ENCODE measurements at regions not wholly inside any gene's neighbourhood (a gene's known extent, or its start where the extent isn't known, plus 50 kb on each side); places are given as distances from the start of the nearest gene placed in this dataset.

DNA sequence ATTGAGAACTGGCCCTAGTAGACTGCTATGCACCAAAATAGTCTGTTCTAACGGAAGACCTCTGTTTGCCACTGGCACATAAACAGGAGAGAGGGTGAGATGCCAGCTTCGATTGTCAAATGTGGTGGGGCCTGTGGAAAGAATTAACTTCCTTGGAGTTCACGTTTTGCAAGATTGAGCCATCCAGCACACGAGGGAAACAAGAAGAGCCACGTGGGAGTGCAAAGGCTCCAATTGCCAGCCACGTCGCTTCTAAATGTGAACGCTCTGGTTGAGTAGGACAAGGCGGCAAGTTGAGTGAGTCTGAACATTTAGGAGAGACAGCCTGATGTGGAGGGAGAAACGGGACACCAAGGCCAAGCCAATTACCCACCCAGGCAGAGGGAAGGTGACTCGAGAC, 409.1 kb downstream of the FGF9 start:
- DNase-seq (ENCODE audit: low spot score), result no peak
- no peaks in the 10 kb centered on the region for H3K9me3 Mint-ChIP-seq
- H3K27me3 Mint-ChIP-seq (ENCODE audit: insufficient read depth, low read depth, poor library complexity), result peaks cover 9% of the 10 kb centered on the region
- peaks cover under 1% of the 10 kb centered on the region; the same call in 1 of the 2 replicates for H3K79me2 ChIP-seq (replicated peaks; ENCODE audit: insufficient read depth)
- H4K20me1 ChIP-seq (replicated peaks; ENCODE audit: insufficient read depth), result peaks cover 3% of the 10 kb centered on the region
- no peaks in the 10 kb centered on the region; the same call in 1 of the 2 replicates for H3K4me1 ChIP-seq (ENCODE audit: insufficient read depth)
- peaks cover 23% of the 10 kb centered on the region for H3K4me1 Mint-ChIP-seq
- no peak for ATAC-seq
- no peaks in the 10 kb centered on the region for H3K36me3 Mint-ChIP-seq (ENCODE audit: low read depth)
- TF ChIP-seq, protein P1, sequence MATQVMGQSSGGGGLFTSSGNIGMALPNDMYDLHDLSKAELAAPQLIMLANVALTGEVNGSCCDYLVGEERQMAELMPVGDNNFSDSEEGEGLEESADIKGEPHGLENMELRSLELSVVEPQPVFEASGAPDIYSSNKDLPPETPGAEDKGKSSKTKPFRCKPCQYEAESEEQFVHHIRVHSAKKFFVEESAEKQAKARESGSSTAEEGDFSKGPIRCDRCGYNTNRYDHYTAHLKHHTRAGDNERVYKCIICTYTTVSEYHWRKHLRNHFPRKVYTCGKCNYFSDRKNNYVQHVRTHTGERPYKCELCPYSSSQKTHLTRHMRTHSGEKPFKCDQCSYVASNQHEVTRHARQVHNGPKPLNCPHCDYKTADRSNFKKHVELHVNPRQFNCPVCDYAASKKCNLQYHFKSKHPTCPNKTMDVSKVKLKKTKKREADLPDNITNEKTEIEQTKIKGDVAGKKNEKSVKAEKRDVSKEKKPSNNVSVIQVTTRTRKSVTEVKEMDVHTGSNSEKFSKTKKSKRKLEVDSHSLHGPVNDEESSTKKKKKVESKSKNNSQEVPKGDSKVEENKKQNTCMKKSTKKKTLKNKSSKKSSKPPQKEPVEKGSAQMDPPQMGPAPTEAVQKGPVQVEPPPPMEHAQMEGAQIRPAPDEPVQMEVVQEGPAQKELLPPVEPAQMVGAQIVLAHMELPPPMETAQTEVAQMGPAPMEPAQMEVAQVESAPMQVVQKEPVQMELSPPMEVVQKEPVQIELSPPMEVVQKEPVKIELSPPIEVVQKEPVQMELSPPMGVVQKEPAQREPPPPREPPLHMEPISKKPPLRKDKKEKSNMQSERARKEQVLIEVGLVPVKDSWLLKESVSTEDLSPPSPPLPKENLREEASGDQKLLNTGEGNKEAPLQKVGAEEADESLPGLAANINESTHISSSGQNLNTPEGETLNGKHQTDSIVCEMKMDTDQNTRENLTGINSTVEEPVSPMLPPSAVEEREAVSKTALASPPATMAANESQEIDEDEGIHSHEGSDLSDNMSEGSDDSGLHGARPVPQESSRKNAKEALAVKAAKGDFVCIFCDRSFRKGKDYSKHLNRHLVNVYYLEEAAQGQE (IDR thresholded peaks at IDR 0.05; ENCODE audit: unreplicated experiment), result no peak
- TF ChIP-seq, protein P2, sequence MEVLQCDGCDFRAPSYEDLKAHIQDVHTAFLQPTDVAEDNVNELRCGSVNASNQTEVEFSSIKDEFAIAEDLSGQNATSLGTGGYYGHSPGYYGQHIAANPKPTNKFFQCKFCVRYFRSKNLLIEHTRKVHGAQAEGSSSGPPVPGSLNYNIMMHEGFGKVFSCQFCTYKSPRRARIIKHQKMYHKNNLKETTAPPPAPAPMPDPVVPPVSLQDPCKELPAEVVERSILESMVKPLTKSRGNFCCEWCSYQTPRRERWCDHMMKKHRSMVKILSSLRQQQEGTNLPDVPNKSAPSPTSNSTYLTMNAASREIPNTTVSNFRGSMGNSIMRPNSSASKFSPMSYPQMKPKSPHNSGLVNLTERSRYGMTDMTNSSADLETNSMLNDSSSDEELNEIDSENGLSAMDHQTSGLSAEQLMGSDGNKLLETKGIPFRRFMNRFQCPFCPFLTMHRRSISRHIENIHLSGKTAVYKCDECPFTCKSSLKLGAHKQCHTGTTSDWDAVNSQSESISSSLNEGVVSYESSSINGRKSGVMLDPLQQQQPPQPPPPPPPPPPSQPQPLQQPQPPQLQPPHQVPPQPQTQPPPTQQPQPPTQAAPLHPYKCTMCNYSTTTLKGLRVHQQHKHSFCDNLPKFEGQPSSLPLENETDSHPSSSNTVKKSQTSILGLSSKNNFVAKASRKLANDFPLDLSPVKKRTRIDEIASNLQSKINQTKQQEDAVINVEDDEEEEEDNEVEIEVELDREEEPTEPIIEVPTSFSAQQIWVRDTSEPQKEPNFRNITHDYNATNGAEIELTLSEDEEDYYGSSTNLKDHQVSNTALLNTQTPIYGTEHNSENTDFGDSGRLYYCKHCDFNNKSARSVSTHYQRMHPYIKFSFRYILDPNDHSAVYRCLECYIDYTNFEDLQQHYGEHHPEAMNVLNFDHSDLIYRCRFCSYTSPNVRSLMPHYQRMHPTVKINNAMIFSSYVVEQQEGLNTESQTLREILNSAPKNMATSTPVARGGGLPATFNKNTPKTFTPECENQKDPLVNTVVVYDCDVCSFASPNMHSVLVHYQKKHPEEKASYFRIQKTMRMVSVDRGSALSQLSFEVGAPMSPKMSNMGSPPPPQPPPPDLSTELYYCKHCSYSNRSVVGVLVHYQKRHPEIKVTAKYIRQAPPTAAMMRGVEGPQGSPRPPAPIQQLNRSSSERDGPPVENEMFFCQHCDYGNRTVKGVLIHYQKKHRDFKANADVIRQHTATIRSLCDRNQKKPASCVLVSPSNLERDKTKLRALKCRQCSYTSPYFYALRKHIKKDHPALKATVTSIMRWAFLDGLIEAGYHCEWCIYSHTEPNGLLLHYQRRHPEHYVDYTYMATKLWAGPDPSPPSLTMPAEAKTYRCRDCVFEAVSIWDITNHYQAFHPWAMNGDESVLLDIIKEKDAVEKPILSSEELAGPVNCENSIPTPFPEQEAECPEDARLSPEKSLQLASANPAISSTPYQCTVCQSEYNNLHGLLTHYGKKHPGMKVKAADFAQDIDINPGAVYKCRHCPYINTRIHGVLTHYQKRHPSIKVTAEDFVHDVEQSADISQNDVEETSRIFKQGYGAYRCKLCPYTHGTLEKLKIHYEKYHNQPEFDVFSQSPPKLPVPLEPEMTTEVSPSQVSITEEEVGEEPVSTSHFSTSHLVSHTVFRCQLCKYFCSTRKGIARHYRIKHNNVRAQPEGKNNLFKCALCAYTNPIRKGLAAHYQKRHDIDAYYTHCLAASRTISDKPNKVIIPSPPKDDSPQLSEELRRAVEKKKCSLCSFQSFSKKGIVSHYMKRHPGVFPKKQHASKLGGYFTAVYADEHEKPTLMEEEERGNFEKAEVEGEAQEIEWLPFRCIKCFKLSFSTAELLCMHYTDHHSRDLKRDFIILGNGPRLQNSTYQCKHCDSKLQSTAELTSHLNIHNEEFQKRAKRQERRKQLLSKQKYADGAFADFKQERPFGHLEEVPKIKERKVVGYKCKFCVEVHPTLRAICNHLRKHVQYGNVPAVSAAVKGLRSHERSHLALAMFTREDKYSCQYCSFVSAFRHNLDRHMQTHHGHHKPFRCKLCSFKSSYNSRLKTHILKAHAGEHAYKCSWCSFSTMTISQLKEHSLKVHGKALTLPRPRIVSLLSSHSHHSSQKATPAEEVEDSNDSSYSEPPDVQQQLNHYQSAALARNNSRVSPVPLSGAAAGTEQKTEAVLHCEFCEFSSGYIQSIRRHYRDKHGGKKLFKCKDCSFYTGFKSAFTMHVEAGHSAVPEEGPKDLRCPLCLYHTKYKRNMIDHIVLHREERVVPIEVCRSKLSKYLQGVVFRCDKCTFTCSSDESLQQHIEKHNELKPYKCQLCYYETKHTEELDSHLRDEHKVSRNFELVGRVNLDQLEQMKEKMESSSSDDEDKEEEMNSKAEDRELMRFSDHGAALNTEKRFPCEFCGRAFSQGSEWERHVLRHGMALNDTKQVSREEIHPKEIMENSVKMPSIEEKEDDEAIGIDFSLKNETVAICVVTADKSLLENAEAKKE (CRISPR knock-in tag; IDR thresholded peaks at IDR 0.05), result no peak
- TF ChIP-seq STAT1 (IDR thresholded peaks at IDR 0.05; ENCODE audit: unreplicated experiment) (no peak), JUNB (IDR thresholded peaks at IDR 0.05; ENCODE audit: unreplicated experiment) (no peak), POLR2AphosphoS5 (IDR thresholded peaks at IDR 0.05; ENCODE audit: low read depth) (no peak), ZNF331 (CRISPR knock-in tag; IDR thresholded peaks at IDR 0.05; ENCODE audit: low read depth) (no peak), ZNF114 (CRISPR knock-in tag; IDR thresholded peaks at IDR 0.05) (no peak)
- TF ChIP-seq, protein P3, sequence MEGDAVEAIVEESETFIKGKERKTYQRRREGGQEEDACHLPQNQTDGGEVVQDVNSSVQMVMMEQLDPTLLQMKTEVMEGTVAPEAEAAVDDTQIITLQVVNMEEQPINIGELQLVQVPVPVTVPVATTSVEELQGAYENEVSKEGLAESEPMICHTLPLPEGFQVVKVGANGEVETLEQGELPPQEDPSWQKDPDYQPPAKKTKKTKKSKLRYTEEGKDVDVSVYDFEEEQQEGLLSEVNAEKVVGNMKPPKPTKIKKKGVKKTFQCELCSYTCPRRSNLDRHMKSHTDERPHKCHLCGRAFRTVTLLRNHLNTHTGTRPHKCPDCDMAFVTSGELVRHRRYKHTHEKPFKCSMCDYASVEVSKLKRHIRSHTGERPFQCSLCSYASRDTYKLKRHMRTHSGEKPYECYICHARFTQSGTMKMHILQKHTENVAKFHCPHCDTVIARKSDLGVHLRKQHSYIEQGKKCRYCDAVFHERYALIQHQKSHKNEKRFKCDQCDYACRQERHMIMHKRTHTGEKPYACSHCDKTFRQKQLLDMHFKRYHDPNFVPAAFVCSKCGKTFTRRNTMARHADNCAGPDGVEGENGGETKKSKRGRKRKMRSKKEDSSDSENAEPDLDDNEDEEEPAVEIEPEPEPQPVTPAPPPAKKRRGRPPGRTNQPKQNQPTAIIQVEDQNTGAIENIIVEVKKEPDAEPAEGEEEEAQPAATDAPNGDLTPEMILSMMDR (conservative IDR thresholded peaks at IDR 0.05; ENCODE audit: low read depth in 2 of 2), result no peak
- H3K27me3 ChIP-seq (ENCODE audit: insufficient read depth), result peaks cover 21% of the 10 kb centered on the region
- H3K4me3 Mint-ChIP-seq, result no peak overlapping the region
- no peak overlapping the region for H2AFZ ChIP-seq
- H3F3A ChIP-seq (replicated peaks; ENCODE audit: low read depth), result no peaks in the 10 kb centered on the region
- H3K9me2 ChIP-seq (ENCODE audit: insufficient read depth), result no peaks in the 10 kb centered on the region
- no peak overlapping the region for H3K4me3 ChIP-seq
- no peaks in the 10 kb centered on the region for H3K36me3 ChIP-seq (ENCODE audit: insufficient read depth)
- H3K4me2 ChIP-seq, result no peak overlapping the region
- H3K27ac ChIP-seq (ENCODE audit: low read depth), result no peak overlapping the region
- H3K27ac Mint-ChIP-seq, result no peak overlapping the region

Measured in GM23338 (cell line).